Fibroblast of the aortic adventitia (primary cell): ENCODE measurements at regions not wholly inside any gene's neighbourhood (a gene's known extent, or its start where the extent isn't known, plus 50 kb on each side); places are given as distances from the start of the nearest gene placed in this dataset.

Source experiments
- DNase-seq: peaks from one replicate; pipeline ENCODE4 v3.0.0-alpha.2; 2010; ENCODE audit warnings: low read depth
- H3K4me3 ChIP-seq: 2 replicates; pipeline ENCODE4 v1.5.1; 2011; ENCODE audit warnings: low read depth, mild to moderate bottlenecking, control low read depth, low read length, moderate library complexity
- CTCF ChIP-seq: IDR thresholded peaks from 2 replicates; pipeline ENCODE4 v1.5.1; 2011; ENCODE audit warnings: mild to moderate bottlenecking, low read length, control low read depth, inconsistent platforms; ENCODE audit not compliant: insufficient read depth

- TF ChIP-seq CTCF: no peak
- no peak overlapping the region for H3K4me3 ChIP-seq
- no peak for DNase-seq
Measured at GRCh38 chr22:48686694-48687302, 1140.9 kb downstream of the BRD1 start.

- H3K4me3 ChIP-seq: no peak overlapping the region
- no peak for DNase-seq
- no peak for TF ChIP-seq CTCF
Measured at GRCh38 chr22:48685767-48686166, 1141.9 kb downstream of the BRD1 start.

GRCh38 chr22:48683640-48684039 is 1144.0 kb downstream of the BRD1 start:
- no peak overlapping the region for H3K4me3 ChIP-seq
- TF ChIP-seq CTCF: no peak
- no peak for DNase-seq

- TF ChIP-seq CTCF: no peak
- no peak overlapping the region for H3K4me3 ChIP-seq
- no peak for DNase-seq
Measured at GRCh38 chr22:48682504-48682903, 1145.2 kb downstream of the BRD1 start.

- TF ChIP-seq CTCF: no peak
- no peak for DNase-seq
- no peak overlapping the region for H3K4me3 ChIP-seq
Measured at GRCh38 chr22:48680601-48681000, 1147.1 kb downstream of the BRD1 start.

- no peak for TF ChIP-seq CTCF
- H3K4me3 ChIP-seq: no peak overlapping the region
- no peak for DNase-seq
Measured at GRCh38 chr22:48679656-48680555, 1147.8 kb downstream of the BRD1 start.
